HepG2 (cell line): ENCODE measurements at regions not wholly inside any gene's neighbourhood (a gene's known extent, or its start where the extent isn't known, plus 50 kb on each side); places are given as distances from the start of the nearest gene placed in this dataset.
A peak's percentile ranks its signal among the peaks of the same experiment; 100 is the strongest.

ENCODE experiments used
- ATAC-seq: fragments of 200-7000 bp; cut with Tn5 transposase; 3 replicates; pipeline ENCODE4 v1.9.1; 2020; ENCODE audit warnings: mild to moderate bottlenecking, moderate library complexity
- BruUV-seq: library from RNA; stranded (reverse); fragments of 400-500 nt; replicated peaks from 2 replicates; lab custom pipeline; 2021; lab: Mats Ljungman, UMichigan
- CTCF ChIA-PET: fragments of 300-600 bp; formaldehyde crosslinking; extraction: SDS; loops from one replicate; lab custom pipeline; 2021; ENCODE audit warnings: low total read pairs, inconsistent platforms, low intra/inter-chr PET ratio; lab: Yijun Ruan, JAX
- POLR2A ChIA-PET: fragments of 350-600 bp; sonication (Branson Sonifier 250); formaldehyde crosslinking; loops from one replicate; lab custom pipeline; 2020; ENCODE audit warnings: antibody characterized with exemption, inconsistent platforms; lab: Yijun Ruan, JAX
- DNase-seq: peaks from one replicate; pipeline ENCODE4 v3.0.0-alpha.2; 2015; ENCODE audit warnings: low spot score
- FAIRE-seq: peaks from 3 replicates; lab custom pipeline; 2011; peaks lifted over from hg19 to GRCh38; lab: Jason Lieb, UNC
- H2AFZ ChIP-seq: one replicate; pipeline ENCODE4 v1.6.1; 2011; ENCODE audit warnings: low read length, inconsistent platforms
- H3K27ac ChIP-seq: fragments of 300-600 bp; 3 replicates; pipeline ENCODE4 v1.8.0; 2011; ENCODE audit warnings: mixed run types, mild to moderate bottlenecking, mixed read lengths, low read length, inconsistent platforms; ENCODE audit not compliant: insufficient read depth; ENCODE audit errors: extremely low read length
- H3K27me3 ChIP-seq, 2 experiments: fragments of 200-600 bp in 1 of 2; 2 replicates in 1 of 2; 3 replicates in 1 of 2; pipeline versions ENCODE4 v1.6.0 to v1.8.0; 2011; ENCODE audit warnings: low read length in 2 of 2, mild to moderate bottlenecking in 2 of 2, moderate library complexity in 2 of 2, inconsistent platforms in 1 of 2; ENCODE audit not compliant: insufficient read depth in 2 of 2, control insufficient read depth in 1 of 2
- H3K36me3 ChIP-seq, 2 experiments: fragments of 200-600 bp in 1 of 2; replicated peaks in 1 of 2; 2 replicates in 1 of 2; 3 replicates in 1 of 2; pipeline versions ENCODE4 v1.5.1 to v1.8.0; 2011; ENCODE audit warnings: low read length in 2 of 2, inconsistent platforms in 1 of 2; ENCODE audit not compliant: insufficient read depth in 2 of 2, control insufficient read depth in 1 of 2
- H3K4me1 ChIP-seq: 2 replicates; pipeline ENCODE4 v1.5.1; 2012; ENCODE audit warnings: low read length, inconsistent platforms; ENCODE audit not compliant: insufficient read depth
- H3K4me2 ChIP-seq: 2 replicates; pipeline ENCODE4 v1.6.0; 2011; ENCODE audit warnings: low read depth, low read length, inconsistent platforms
- H3K4me3 ChIP-seq, 3 experiments: fragments of 200-600 bp in 1 of 3; sonication (generic), shearing (Covaris generic) in 1 of 3; replicated peaks in 1 of 3; 2 replicates each; pipeline ENCODE4 v1.5.1; 2011 to 2016; ENCODE audit warnings: low read length in 3 of 3, inconsistent platforms in 2 of 3, low read depth in 2 of 3, mild to moderate bottlenecking in 2 of 3, control low read depth in 1 of 3, mixed read lengths in 1 of 3; ENCODE audit not compliant: insufficient read depth in 1 of 3
- H3K79me2 ChIP-seq: one replicate; pipeline ENCODE4 v1.6.1; 2011; ENCODE audit warnings: low read length, inconsistent platforms; ENCODE audit not compliant: insufficient read depth
- H3K9ac ChIP-seq: 2 replicates; pipeline ENCODE4 v1.6.0; 2011; ENCODE audit warnings: mild to moderate bottlenecking, low read depth, low read length, inconsistent platforms; ENCODE audit not compliant: insufficient read depth
- H3K9me3 ChIP-seq: 2 replicates; pipeline ENCODE4 v1.5.1; 2012; ENCODE audit warnings: mild to moderate bottlenecking, low read length
- H4K20me1 ChIP-seq: 2 replicates; pipeline ENCODE4 v1.6.0; 2011; ENCODE audit warnings: inconsistent platforms, mild to moderate bottlenecking, low read length, moderate library complexity; ENCODE audit not compliant: insufficient read depth
- HMG20B ChIP-seq: conservative IDR thresholded peaks from 2 replicates; pipeline ENCODE4 v1.6.1; 2016; ENCODE audit warnings: missing genetic modification reagents, missing compliant biosample characterization
- JARID2 ChIP-seq: sonication (generic); formaldehyde crosslinking; IDR thresholded peaks from 2 replicates; pipeline ENCODE4 v1.8.1; 2023; ENCODE audit warnings: missing genetic modification reagents, inconsistent platforms; ENCODE audit not compliant: insufficient replicate concordance
- JUNB ChIP-seq: sonication (generic); formaldehyde crosslinking; IDR thresholded peaks from 2 replicates; pipeline ENCODE4 v1.8.0; 2022; ENCODE audit warnings: missing genetic modification reagents, mild to moderate bottlenecking, borderline replicate concordance
- MAFK ChIP-seq, 2 experiments: IDR thresholded peaks in 1 of 2; conservative IDR thresholded peaks in 1 of 2; 2 replicates each; pipeline ENCODE4 v1.6.1; 2011; ENCODE audit warnings: improper control_type of control experiment in 2 of 2, low read length in 2 of 2
- MTA3 ChIP-seq: sonication (generic); formaldehyde crosslinking; IDR thresholded peaks from 2 replicates; pipeline ENCODE4 v1.4.0; 2020; ENCODE audit warnings: missing genetic modification reagents
- NR2F1 ChIP-seq, 2 experiments: fragments of 450-650 bp in 1 of 2; formaldehyde crosslinking in 1 of 2; IDR thresholded peaks; 2 replicates each; pipeline versions ENCODE4 v1.5.0 to v1.6.1; 2016 to 2020; ENCODE audit warnings: mild to moderate bottlenecking in 1 of 2, missing compliant biosample characterization in 1 of 2, missing genetic modification reagents in 1 of 2, moderate library complexity in 1 of 2
- ONECUT2 ChIP-seq: sonication (generic); formaldehyde crosslinking; IDR thresholded peaks from 2 replicates; pipeline ENCODE4 v1.4.0; 2020; ENCODE audit warnings: missing genetic modification reagents
- STAT5B ChIP-seq: sonication (generic); formaldehyde crosslinking; IDR thresholded peaks from 2 replicates; pipeline ENCODE4 v1.4.0; 2020; ENCODE audit warnings: missing genetic modification reagents
- ZBTB21 ChIP-seq: sonication (generic); formaldehyde crosslinking; IDR thresholded peaks from 2 replicates; pipeline ENCODE4 v1.4.0; 2020; ENCODE audit warnings: missing genetic modification reagents
- ZBTB7A ChIP-seq: sonication (generic); formaldehyde crosslinking; IDR thresholded peaks from 2 replicates; pipeline ENCODE4 v1.8.0; 2022; ENCODE audit warnings: mild to moderate bottlenecking, missing genetic modification reagents
- ZNF232 ChIP-seq: sonication (generic); formaldehyde crosslinking; IDR thresholded peaks from 2 replicates; pipeline ENCODE4 v1.4.0; 2020; ENCODE audit warnings: missing genetic modification reagents, borderline replicate concordance
- ZNF274 ChIP-seq: sonication (generic); formaldehyde crosslinking; IDR thresholded peaks from 2 replicates; pipeline ENCODE4 v1.5.1; 2020; ENCODE audit warnings: mild to moderate bottlenecking, missing genetic modification reagents
- ZNF451 ChIP-seq: sonication (generic); formaldehyde crosslinking; IDR thresholded peaks from 2 replicates; pipeline ENCODE4 v1.5.0; 2020; ENCODE audit warnings: mild to moderate bottlenecking, missing genetic modification reagents
- ZNF512B ChIP-seq: sonication (generic); formaldehyde crosslinking; IDR thresholded peaks from 2 replicates; pipeline ENCODE4 v1.5.1; 2020; ENCODE audit warnings: missing genetic modification reagents, mild to moderate bottlenecking, borderline replicate concordance
- WGBS: methylation state at CpG from one replicate; pipeline ENCODE4 v1.1.6; 2017; ENCODE audit warnings: low lambda C conversion rate; 5-methylcytosine and 5-hydroxymethylcytosine counted together
- in situ Hi-C: cut with HindIII; loops from 2 replicates; pipeline ENCODE4 v1.10.0; 2017; ENCODE audit warnings: low pct_unique_long_range_greater_than_20kb; ENCODE audit not compliant: extremely low pct_ligation_motif_present
- intact Hi-C: fragments of 100-400 bp; cut with micrococcal nuclease; formaldehyde crosslinking; loops from one replicate; pipeline ENCODE4 v1.10.0; 2022; ENCODE audit not compliant: unreplicated experiment

- in situ Hi-C loops = no loop called here
- BruUV-seq = no TSS peak
- H3K9me3 ChIP-seq = peaks cover 63% of the 10 kb centered on the region
- ChIA-PET POLR2A (no interaction called here), CTCF (no interaction called here)
- no peak overlapping the region for H3K4me3 ChIP-seq
- no peak for FAIRE-seq
- no peaks in the 10 kb centered on the region for H3K36me3 ChIP-seq
- no peaks in the 10 kb centered on the region for H3K27me3 ChIP-seq
- H3K79me2 ChIP-seq = no peaks in the 10 kb centered on the region
- H3K27ac ChIP-seq = no peak overlapping the region
- intact Hi-C loops = no loop called here
- WGBS = 0% methylated on average over 1 of the region's 1 CpG
- no peak overlapping the region for H2AFZ ChIP-seq
- no peaks in the 10 kb centered on the region for H4K20me1 ChIP-seq
- ATAC-seq = no peak
- no peak for DNase-seq
- H3K4me1 ChIP-seq = no peaks in the 10 kb centered on the region
- H3K9ac ChIP-seq = no peak overlapping the region
- no peak for TF ChIP-seq ZBTB21 (CRISPR knock-in tag)
- TF ChIP-seq NR2F1 (CRISPR knock-in tag; IDR thresholded peaks at IDR 0.05) = no peak
- TF ChIP-seq MAFK (conservative IDR thresholded peaks at IDR 0.05 in 1 of 2, IDR thresholded peaks at IDR 0.05 in 1 of 2; ENCODE audit: low read length in 2 of 2) = peak; percentile 30 to 59; a peak in 3 of 4 replicates
- TF ChIP-seq HMG20B (CRISPR knock-in tag) = no peak
- H3K4me2 ChIP-seq = no peak overlapping the region
Measured at GRCh38 chr12:73413974-73414373, 1123.7 kb upstream of the ATXN7L3B start.

DNA sequence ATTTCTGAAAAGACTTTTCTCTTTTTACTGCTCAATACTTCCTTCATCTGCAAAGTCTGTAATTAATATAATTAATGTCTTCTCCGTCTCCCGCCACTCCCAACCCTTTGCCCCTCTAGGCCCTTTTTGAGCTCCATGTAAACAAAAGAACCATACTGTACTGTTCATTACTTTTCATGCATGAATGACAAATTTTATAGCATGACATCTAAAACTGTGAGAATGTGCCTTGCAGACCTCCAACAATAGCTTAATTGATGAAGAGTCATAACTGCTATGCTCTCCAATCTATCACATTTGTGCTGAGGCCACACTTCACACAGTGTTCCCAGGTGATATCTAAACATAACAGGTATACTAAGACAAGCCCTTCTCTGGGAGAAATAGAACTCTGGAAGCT, 1122.7 kb upstream of the ATXN7L3B start:
- H3K79me2 ChIP-seq = no peaks in the 10 kb centered on the region
- H4K20me1 ChIP-seq = no peaks in the 10 kb centered on the region
- no peak overlapping the region for H2AFZ ChIP-seq
- no peaks in the 10 kb centered on the region for H3K27me3 ChIP-seq
- intact Hi-C loops = no loop called here
- ATAC-seq = no peak
- in situ Hi-C loops = no loop called here
- no peak overlapping the region for H3K4me2 ChIP-seq
- POLR2A ChIA-PET = no interaction called here
- H3K36me3 ChIP-seq = no peaks in the 10 kb centered on the region
- H3K9ac ChIP-seq = no peak overlapping the region
- CTCF ChIA-PET = no interaction called here
- TF ChIP-seq MAFK (conservative IDR thresholded peaks at IDR 0.05 in 1 of 2, IDR thresholded peaks at IDR 0.05 in 1 of 2; ENCODE audit: low read length in 2 of 2) (no peak), ZNF451 (CRISPR knock-in tag) (no peak), ZNF232 (CRISPR knock-in tag) (no peak), STAT5B (CRISPR knock-in tag) (no peak), ZNF512B (no peak), ONECUT2 (CRISPR knock-in tag) (no peak), JARID2 (CRISPR knock-in tag) (no peak), ZNF274 (CRISPR knock-in tag) (no peak), ZBTB7A (CRISPR knock-in tag) (no peak), JUNB (CRISPR knock-in tag) (no peak), MTA3 (CRISPR knock-in tag) (no peak)
- 11% methylated on average over 2 of the region's 2 CpGs for WGBS
- no peak overlapping the region for H3K27ac ChIP-seq
- BruUV-seq = no TSS peak
- DNase-seq = no peak
- H3K9me3 ChIP-seq = peaks cover 71% of the 10 kb centered on the region
- FAIRE-seq = no peak
- H3K4me1 ChIP-seq = no peaks in the 10 kb centered on the region
- no peak overlapping the region for H3K4me3 ChIP-seq
